ENCODE measurements at regions not wholly inside any gene's neighbourhood (a gene's known extent, or its start where the extent isn't known, plus 50 kb on each side); places are given as distances from the start of the nearest gene placed in this dataset.

GRCh38 chr7:18201350-18201749 is 173.7 kb upstream of the PRPS1L1 start:
- no peak overlapping the region for H3K4me3 Mint-ChIP-seq
- H3K9me3 Mint-ChIP-seq, result no peaks in the 10 kb centered on the region
- no peaks in the 10 kb centered on the region for H3K27me3 Mint-ChIP-seq
- H3K4me1 Mint-ChIP-seq, result peaks cover 8% of the 10 kb centered on the region
- H3K36me3 Mint-ChIP-seq (ENCODE audit: low read depth), result no peaks in the 10 kb centered on the region
- no peak overlapping the region for H3K27ac Mint-ChIP-seq
- ATAC-seq (replicated peaks), result no peak

GRCh38 chr7:18202315-18203045 is 174.8 kb upstream of the PRPS1L1 start:
- Mint-ChIP-seq H3K4me3 (no peak overlapping the region), H3K36me3 (ENCODE audit: low read depth) (no peaks in the 10 kb centered on the region), H3K4me1 (peaks cover 8% of the 10 kb centered on the region), H3K9me3 (no peaks in the 10 kb centered on the region), H3K27ac (no peak overlapping the region), H3K27me3 (no peaks in the 10 kb centered on the region)
- no peak for ATAC-seq (replicated peaks)

- Mint-ChIP-seq H3K27ac (no peak overlapping the region), H3K36me3 (ENCODE audit: low read depth) (no peaks in the 10 kb centered on the region), H3K4me3 (no peak overlapping the region), H3K27me3 (no peaks in the 10 kb centered on the region), H3K4me1 (peaks cover 8% of the 10 kb centered on the region), H3K9me3 (no peaks in the 10 kb centered on the region)
- no peak for ATAC-seq (replicated peaks)
Observed at GRCh38 chr7:18206331-18206730, 178.7 kb upstream of the PRPS1L1 start.

GRCh38 chr7:18208921-18209320 is 181.3 kb upstream of the PRPS1L1 start:
- Mint-ChIP-seq H3K36me3 (ENCODE audit: low read depth) (no peaks in the 10 kb centered on the region), H3K4me3 (no peak overlapping the region), H3K27ac (no peak overlapping the region), H3K9me3 (no peaks in the 10 kb centered on the region), H3K27me3 (peaks cover 3% of the 10 kb centered on the region), H3K4me1 (no peaks in the 10 kb centered on the region)
- no peak for ATAC-seq (replicated peaks)

GRCh38 chr7:18210377-18210776 is 182.7 kb upstream of the PRPS1L1 start:
- no peaks in the 10 kb centered on the region for H3K9me3 Mint-ChIP-seq
- H3K36me3 Mint-ChIP-seq (ENCODE audit: low read depth), result no peaks in the 10 kb centered on the region
- H3K4me3 Mint-ChIP-seq, result no peak overlapping the region
- H3K4me1 Mint-ChIP-seq, result no peaks in the 10 kb centered on the region
- no peak overlapping the region for H3K27ac Mint-ChIP-seq
- no peak for ATAC-seq (replicated peaks)
- peaks cover 3% of the 10 kb centered on the region for H3K27me3 Mint-ChIP-seq

GRCh38 chr7:18210788-18211187 is 183.1 kb upstream of the PRPS1L1 start:
- ATAC-seq (replicated peaks), result no peak
- H3K9me3 Mint-ChIP-seq, result no peaks in the 10 kb centered on the region
- no peaks in the 10 kb centered on the region for H3K36me3 Mint-ChIP-seq (ENCODE audit: low read depth)
- no peak overlapping the region for H3K4me3 Mint-ChIP-seq
- peaks cover 3% of the 10 kb centered on the region for H3K27me3 Mint-ChIP-seq
- H3K27ac Mint-ChIP-seq, result no peak overlapping the region
- H3K4me1 Mint-ChIP-seq, result no peaks in the 10 kb centered on the region

GRCh38 chr7:18212308-18212707 is 184.7 kb upstream of the PRPS1L1 start:
- Mint-ChIP-seq H3K27me3 (peaks cover 3% of the 10 kb centered on the region), H3K4me1 (no peaks in the 10 kb centered on the region), H3K4me3 (no peak overlapping the region), H3K36me3 (ENCODE audit: low read depth) (no peaks in the 10 kb centered on the region), H3K27ac (no peak overlapping the region), H3K9me3 (no peaks in the 10 kb centered on the region)
- ATAC-seq (replicated peaks), result no peak

- H3K27ac Mint-ChIP-seq, result no peak overlapping the region
- H3K27me3 Mint-ChIP-seq, result peaks cover 3% of the 10 kb centered on the region
- H3K4me3 Mint-ChIP-seq, result no peak overlapping the region
- no peaks in the 10 kb centered on the region for H3K9me3 Mint-ChIP-seq
- no peaks in the 10 kb centered on the region for H3K36me3 Mint-ChIP-seq (ENCODE audit: low read depth)
- H3K4me1 Mint-ChIP-seq, result no peaks in the 10 kb centered on the region
- no peak for ATAC-seq (replicated peaks)
Observed at GRCh38 chr7:18212758-18213157, 185.1 kb upstream of the PRPS1L1 start.

GRCh38 chr7:18213652-18214051 is 186.0 kb upstream of the PRPS1L1 start:
- Mint-ChIP-seq H3K27me3 (peaks cover 3% of the 10 kb centered on the region), H3K4me3 (no peak overlapping the region), H3K36me3 (ENCODE audit: low read depth) (no peaks in the 10 kb centered on the region), H3K9me3 (no peaks in the 10 kb centered on the region), H3K4me1 (no peaks in the 10 kb centered on the region), H3K27ac (no peak overlapping the region)
- ATAC-seq (replicated peaks), result no peak

- Mint-ChIP-seq H3K9me3 (no peaks in the 10 kb centered on the region), H3K27me3 (peaks cover 3% of the 10 kb centered on the region), H3K4me1 (no peaks in the 10 kb centered on the region), H3K27ac (no peak overlapping the region), H3K4me3 (no peak overlapping the region), H3K36me3 (ENCODE audit: low read depth) (no peaks in the 10 kb centered on the region)
- no peak for ATAC-seq (replicated peaks)
Observed at GRCh38 chr7:18216270-18216669, 188.6 kb upstream of the PRPS1L1 start.

GRCh38 chr7:18221377-18222293 is 194.0 kb upstream of the PRPS1L1 start:
- Mint-ChIP-seq H3K4me1 (no peaks in the 10 kb centered on the region), H3K27me3 (peaks cover 7% of the 10 kb centered on the region), H3K27ac (no peak overlapping the region), H3K4me3 (no peak overlapping the region), H3K36me3 (ENCODE audit: low read depth) (no peaks in the 10 kb centered on the region), H3K9me3 (no peaks in the 10 kb centered on the region)
- ATAC-seq (replicated peaks), result no peak

GRCh38 chr7:18222636-18223035 is 195.0 kb upstream of the PRPS1L1 start:
- H3K27me3 Mint-ChIP-seq, result peaks cover 9% of the 10 kb centered on the region
- no peaks in the 10 kb centered on the region for H3K4me1 Mint-ChIP-seq
- H3K36me3 Mint-ChIP-seq (ENCODE audit: low read depth), result no peaks in the 10 kb centered on the region
- H3K9me3 Mint-ChIP-seq, result no peaks in the 10 kb centered on the region
- no peak overlapping the region for H3K4me3 Mint-ChIP-seq
- no peak overlapping the region for H3K27ac Mint-ChIP-seq
- no peak for ATAC-seq (replicated peaks)

GRCh38 chr7:18224138-18224537 is 196.5 kb upstream of the PRPS1L1 start:
- Mint-ChIP-seq H3K4me1 (no peaks in the 10 kb centered on the region), H3K27ac (no peak overlapping the region), H3K36me3 (ENCODE audit: low read depth) (no peaks in the 10 kb centered on the region), H3K27me3 (peaks cover 9% of the 10 kb centered on the region), H3K9me3 (no peaks in the 10 kb centered on the region), H3K4me3 (no peak overlapping the region)
- no peak for ATAC-seq (replicated peaks)

GRCh38 chr7:18225067-18225466 is 197.4 kb upstream of the PRPS1L1 start:
- Mint-ChIP-seq H3K36me3 (ENCODE audit: low read depth) (no peaks in the 10 kb centered on the region), H3K27me3 (peaks cover 9% of the 10 kb centered on the region), H3K4me1 (no peaks in the 10 kb centered on the region), H3K9me3 (no peaks in the 10 kb centered on the region), H3K4me3 (no peak overlapping the region), H3K27ac (no peak overlapping the region)
- no peak for ATAC-seq (replicated peaks)

- no peak for ATAC-seq (replicated peaks)
- Mint-ChIP-seq H3K27ac (no peak overlapping the region), H3K4me1 (no peaks in the 10 kb centered on the region), H3K4me3 (no peak overlapping the region), H3K27me3 (peaks cover 9% of the 10 kb centered on the region), H3K9me3 (no peaks in the 10 kb centered on the region), H3K36me3 (ENCODE audit: low read depth) (no peaks in the 10 kb centered on the region)
Observed at GRCh38 chr7:18226598-18226997, 199.0 kb upstream of the PRPS1L1 start.

All from activated T-helper 17 cell treated with anti-CD3 and anti-CD28 coated beads, Interleukin-2, amount 50 U/mL, for 72 hours (primary cell).